Stimulated activated CD4-positive, alpha-beta T cell treated with anti-CD3 and anti-CD28 coated beads, Interleukin-15, amount 100 ng/mL, for 24 hours (primary cell): ENCODE measurements at regions not wholly inside any gene's neighbourhood (a gene's known extent, or its start where the extent isn't known, plus 50 kb on each side); places are given as distances from the start of the nearest gene placed in this dataset.
"Not testable (repeated sequence)": the region's sequence is repeated elsewhere in the genome, so short reads cannot be mapped to it uniquely, and the experiment has no call there.

ENCODE experiments used
- DNase-seq: peaks from one replicate; pipeline ENCODE4 v3.0.0-alpha.2; 2020

DNA sequence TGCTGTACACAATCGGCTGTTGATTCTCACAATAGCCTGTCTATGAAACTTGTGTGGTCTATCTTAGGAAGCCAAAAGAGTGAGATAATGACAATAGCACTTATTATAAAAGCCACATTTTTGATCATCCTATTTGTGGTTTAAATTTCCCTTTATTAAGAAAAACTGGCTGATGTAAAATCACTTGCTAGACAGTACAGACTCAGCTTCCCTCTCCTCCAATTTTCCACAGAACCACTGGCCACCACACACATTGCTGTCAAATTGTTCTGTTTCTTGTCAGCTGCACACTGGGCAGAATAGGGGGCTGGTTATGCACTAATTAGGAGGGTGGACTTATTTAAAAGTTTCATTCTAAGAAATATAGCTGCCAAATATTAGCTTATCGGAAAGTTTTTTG is 425.9 kb downstream of the EPHA3 start:
- DNase-seq: no peak

DNA sequence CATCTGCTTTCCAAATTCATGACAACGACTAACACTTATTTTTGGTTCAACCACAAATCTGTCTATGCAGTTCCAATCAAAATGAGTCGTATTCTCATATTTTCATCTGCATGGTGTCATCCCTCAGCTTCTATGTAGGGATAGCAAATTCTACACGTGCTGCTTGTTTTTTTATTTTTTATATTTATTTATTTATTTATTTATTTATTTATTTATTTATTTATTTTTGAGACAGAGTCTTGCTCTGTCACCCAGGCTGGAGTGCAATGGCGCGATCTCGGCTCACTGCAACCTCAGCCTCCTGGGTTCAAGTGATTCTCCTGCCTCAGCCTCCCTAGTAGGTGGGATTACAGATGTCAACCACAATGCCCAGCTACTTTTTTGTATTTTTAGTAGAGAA is 447.2 kb downstream of the EPHA3 start:
- DNase-seq: not testable (repeated sequence)

DNA sequence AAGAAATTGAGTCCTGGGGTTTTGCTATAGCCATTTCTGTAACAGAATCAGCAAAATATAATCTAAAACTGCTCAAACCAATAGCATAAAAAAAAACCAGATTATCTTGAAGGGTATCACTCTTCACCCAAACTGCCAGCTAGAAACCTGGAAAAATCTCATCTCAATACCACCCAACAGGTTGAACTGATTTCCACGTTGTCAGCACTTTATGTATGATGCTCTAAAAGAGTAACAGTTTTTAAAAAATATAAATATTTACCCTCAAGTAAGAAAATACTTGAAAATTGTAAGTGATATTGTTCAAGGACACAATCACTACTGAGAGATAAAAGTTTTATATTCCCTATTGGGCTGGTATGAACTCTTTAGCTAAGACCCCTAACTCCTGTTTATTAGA is 451.3 kb downstream of the EPHA3 start:
- no peak for DNase-seq

DNA sequence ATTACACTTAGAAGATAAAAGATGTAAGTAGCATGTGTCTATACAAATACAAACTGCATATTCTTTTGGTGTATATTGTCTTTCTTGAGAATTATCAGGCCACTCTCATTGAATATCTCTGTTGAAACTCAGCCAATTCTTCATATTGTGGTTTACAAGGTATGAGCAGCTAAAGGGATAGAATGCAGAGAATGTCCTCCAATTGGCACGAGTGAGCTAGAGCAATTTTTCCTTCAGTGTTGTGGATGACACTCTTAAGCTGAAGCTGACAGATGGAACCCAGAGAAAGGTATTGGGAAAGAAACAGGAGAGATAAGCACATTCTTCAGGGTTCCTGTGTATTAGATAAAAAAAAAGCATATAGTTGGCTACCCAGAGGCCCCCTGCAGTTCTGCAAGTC is 453.1 kb downstream of the EPHA3 start:
- DNase-seq: no peak

DNA sequence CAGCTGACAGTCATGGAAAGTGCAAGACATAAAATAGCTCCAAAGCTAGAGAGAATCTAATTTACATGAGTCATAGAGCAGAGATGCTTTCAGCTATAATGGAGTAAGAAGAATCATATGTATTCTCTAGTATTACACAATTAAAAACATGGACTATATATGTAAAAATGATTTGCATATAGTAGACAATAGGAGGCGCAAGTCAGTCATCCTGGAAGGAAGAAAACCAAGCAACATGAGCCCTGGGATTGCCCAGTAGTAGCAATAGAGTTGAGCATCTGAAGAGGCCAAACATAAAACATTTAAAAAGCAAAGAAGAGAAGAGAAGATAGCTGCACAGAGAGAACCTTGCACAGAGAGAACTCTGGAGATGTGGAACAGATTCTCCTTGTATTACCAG is 455.0 kb downstream of the EPHA3 start:
- no peak for DNase-seq

DNA sequence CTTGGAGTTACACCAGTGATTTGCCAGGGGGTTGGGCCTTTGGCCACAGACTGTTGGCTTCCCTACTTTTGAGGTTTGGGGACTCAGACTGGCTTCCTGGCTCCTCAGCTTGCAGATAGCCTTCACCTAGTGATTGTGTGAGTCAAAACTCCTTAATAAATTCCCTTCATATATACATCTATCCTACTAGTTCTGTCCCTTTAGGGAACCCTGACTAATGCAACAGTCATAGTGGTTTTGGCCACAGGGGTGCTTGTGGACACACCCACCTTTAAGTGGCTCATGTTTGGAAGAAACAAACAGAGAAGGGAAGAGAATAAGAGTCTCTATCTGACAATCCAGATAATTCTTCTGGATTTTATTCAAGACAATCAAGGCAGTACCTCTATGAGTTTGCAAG is 457.7 kb downstream of the EPHA3 start:
- no peak for DNase-seq

DNA sequence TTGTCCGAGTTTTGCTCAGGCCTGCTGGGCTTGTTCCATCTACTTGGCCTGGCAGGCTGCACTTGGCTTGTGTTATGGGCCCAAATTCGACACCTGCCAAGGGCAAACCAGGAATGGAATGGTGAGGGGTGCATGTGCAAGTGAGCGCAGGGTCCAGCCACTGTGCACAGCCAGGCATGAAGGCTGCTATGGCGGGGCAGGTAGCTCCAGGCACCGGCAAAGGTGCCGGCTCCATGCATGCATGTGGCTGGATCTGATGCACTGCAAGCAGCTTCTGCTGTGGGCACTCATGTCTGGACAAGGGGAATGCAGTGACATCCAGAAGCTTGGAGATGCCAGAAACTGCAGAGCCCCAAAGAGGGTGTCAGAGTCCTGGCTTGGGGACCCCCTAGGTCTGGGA is 463.0 kb downstream of the EPHA3 start:
- DNase-seq: no peak

DNA sequence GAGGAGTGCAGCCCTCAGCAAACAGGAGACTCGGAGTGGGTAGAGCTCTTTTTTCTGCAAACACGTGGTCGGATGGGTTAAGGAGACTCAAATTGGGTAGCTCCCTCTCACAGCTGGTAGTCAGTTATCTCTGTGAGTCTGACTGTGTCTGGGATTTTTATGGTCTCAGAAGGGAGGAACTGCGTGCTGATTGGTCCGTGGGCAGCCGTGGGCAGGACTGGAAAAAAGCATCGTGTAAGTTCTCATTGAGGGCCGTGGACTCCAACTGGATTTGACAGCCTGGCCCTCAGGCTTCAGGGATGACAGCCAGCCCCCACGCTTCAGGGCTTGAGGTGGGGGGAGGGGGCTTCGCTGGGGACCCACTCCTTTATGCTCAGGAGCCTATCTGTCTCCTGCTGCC is 463.9 kb downstream of the EPHA3 start:
- no peak for DNase-seq

DNA sequence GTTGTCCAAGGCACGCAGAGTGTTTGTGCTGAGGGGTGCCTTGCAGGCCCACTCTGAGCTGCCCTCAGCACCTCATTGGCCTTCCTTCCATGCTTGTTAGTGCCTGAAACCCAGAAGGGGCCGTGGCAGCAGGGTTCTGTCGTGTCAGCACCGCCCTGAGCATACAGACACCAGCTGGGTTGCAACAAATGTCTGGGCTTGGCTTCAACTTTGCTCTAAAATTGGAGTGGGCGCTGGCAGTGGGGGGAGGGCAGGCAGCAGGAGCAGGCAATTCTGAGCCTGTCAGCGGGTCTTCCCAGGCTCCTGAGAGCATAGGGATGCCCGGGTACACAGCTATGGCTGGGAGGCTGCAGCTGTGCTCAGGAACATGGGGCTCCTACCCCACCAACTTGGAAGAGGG is 464.3 kb downstream of the EPHA3 start:
- no peak for DNase-seq

DNA sequence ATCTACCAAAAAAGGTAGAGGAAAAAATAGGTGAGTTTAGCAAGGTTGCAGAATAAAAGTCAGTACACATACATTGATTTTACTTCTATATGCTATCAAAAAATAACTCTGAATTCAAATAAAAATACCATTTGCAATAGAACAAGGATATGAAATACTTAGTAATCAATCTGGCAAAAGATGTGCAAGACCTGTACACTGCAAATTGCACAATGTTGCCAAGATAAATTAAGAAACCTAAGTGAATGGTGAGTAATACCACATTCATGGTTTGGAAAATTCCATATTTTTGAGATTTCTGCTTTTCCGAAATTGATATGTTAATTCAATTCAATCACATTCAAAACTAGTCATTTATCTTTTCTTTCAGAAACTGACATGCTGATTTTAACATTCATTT is 464.8 kb downstream of the EPHA3 start:
- DNase-seq: no peak

DNA sequence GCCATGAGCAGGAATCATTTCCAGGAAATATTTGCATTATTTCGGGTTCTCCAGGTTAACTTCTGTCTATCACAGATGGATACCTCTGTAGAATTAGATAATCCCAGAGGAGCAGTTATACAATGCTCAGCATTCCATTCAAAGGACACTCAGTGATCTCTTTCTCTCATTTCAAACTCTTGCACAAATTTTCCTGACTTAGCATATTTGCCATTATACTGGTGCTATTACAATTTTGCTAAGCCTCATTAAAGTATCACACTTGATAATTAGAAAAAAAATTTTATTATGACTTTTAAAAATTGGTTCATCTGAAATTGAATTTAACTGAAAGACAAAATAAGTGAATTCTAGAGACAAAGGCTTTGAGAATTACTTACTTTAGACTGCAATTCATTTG is 469.0 kb downstream of the EPHA3 start:
- DNase-seq: no peak

DNA sequence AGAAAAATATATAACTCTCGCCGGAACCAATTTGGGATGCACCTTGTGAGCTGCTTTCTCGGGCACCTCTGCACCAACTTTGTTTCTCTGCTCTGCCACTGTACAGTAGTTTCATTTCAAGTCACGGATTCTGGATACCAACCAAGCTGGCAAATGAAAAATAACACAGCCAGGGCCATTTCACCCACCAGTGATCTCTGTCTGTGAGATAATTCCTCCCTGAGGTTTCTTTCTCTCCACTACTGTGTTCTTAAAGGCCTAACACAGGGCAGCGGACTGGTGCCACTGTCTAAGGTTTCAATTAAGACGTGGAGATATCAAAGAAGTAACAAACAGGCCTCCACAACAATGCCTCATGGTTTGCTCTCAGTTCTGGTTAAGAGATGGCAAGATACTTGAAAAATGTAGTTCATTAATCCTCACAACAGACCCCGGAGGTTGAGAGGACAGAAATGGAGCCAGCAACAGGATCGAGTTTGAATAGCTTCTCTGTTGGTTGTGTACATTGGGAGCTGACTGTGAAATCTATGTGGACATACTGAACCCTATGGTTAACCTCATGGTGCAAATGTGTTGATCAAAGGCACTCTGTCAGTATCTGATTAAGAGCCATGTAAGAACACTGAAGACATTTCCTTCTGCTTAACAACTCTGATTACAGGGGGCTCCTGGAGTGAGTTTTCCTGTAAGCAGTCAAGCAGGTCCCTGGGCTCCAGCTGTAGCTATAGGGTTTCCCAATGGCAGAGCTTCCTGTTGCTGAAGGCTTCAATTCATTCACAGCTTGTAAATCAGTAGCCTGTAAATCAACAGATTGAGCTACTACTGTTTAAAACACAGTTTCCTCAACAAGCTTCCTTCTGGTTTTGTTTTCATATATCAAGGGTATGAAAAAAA is 470.5 kb downstream of the EPHA3 start:
- DNase-seq: no peak

DNA sequence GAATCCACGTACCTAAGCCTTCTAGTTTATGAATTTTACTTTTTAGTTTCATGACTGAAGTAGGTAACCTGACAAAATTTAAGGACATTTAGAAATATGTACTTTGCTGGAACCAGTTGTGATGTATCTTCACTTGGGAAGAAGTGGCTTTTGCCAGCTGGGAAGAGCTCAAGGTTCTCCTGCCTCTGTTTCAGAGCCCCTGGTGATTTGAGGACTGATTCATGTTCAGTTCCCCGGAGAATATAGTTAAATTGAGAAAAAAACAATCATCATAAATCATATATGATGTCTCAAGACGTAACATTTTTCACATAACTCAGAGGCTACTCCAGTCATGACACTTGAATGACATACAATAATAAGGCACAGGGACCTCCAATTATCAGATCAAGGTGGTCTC is 473.4 kb downstream of the EPHA3 start:
- DNase-seq: no peak

DNA sequence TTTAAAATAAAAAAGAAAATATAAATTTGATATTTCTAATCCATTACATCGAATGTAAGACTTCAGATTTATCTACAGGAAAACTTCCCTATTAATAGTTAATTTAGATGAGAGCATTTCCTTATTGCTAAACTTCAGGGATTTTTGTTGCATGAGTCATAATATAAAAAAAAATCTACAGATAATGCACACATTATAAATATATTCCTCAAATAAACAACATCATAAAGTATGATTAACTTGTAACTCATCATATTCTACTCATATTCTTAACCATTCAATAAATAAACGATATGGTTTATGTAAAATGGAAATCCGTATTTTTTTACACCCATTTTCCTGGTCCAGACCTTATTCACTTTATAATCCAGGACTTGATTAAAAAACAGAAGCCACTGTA is 477.0 kb downstream of the EPHA3 start:
- DNase-seq: no peak

DNA sequence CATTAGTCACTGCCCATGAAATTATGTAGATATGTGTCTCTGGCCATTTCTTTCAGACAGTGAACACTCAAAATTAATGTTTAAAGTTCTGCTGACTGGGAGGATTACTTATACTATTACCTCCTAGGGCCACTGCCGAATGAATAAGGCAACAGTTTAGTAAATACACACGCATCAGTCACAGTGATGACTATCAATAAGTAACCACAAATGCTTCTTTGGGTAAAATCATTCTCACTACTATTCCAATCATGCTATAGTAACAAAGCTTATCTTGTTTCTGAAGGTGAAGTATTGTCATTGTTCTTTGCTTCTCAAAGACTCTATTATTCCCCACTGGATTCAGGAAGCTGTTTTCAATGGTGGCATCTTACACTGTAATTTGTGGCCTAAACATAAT is 478.8 kb downstream of the EPHA3 start:
- no peak for DNase-seq

DNA sequence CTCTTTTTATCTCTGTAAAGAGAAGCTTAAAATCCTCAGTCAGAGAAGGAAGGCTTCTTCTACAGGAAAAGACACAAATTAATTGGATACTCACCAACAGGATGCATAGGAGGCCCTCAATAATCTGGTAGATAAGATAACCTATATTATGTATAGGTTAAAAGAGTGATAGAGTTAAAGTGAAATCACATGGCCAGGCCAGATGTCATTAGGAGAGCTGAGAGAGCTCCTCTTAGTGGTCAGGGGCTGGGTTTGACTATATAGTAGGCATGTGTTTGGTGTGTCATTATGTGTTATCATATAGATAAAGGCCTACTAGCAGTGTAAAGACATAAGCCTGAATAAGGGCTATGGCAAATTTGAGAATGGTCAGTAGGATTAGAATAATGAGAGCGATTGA is 479.3 kb downstream of the EPHA3 start:
- no peak for DNase-seq

DNA sequence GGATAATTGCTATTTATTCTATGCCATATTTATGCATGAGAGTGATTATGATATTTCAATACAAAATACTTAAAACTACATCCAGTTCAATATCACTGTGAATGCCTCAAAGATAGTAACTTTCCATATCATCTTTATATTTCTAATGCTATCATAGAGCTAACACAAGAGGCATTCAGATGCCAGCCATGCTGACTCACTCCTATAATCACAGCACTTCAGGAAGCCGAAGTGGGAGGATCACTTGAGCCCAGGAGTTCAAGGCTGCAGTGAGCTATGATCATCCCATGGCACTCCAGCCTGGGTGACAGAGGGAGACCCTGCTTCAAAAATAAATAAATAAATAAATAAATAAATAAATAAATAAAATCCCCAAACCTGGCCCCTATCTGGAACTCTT is 498.7 kb downstream of the EPHA3 start:
- DNase-seq: no peak

DNA sequence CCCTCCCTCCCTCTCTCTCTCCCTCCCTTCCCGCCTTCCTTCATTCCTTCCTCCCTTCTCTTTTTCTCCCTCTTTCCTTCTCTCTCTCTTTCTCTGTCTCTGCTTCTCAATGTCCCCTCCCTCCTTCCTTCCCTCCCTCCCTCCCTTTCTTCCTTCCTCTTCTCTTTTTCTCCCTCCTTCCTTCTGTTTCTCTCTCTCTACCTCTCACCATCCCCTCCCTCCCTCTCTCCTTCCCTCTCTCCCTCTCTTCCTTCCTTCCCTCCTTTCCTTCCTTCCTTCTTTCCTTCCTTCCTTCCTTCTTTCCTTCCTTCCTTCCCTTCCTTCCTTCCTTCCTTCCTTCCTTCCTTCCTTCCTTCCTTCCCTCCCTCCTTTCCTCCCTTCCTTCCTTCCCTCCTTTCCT is 504.6 kb downstream of the EPHA3 start:
- DNase-seq: no peak

DNA sequence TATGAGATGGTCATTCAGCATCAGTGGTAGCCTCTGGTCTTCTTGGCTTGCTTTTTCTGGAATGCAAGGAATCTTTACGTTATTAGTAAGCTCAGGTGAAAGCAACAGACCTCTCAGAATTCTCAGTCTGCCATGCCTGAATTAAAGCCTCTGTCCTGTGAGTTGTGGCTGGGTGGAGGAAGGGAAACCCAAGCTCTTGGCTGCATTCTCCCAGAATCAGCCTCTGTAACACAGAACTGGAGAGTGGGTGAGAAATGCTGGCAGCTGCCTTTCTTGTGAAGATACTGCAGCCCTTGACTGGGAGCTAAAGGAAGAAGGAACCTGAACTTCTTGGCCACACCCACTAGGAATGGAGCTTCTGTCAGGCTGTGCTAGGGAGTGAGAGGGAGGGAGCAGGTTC is 505.8 kb downstream of the EPHA3 start:
- no peak for DNase-seq

DNA sequence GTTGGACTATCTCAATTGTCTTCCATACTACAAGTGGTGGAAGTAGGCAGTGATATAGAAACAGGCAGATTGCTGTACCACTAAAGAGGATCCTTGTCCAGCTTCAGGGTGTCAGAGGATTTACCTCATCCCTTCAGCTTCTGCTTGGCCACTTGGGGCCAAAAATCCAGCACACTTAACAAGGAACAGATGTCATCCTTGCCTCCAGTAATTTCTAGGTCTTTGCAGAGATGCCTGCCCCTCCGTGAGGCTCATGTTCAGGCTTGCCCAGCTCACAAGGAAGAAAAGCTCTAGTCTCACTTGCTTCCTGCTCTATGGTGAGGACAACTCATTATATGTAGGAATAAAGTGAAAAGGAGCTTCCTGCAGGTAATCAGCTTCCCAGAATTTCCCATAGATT is 510.3 kb downstream of the EPHA3 start:
- no peak for DNase-seq

DNA sequence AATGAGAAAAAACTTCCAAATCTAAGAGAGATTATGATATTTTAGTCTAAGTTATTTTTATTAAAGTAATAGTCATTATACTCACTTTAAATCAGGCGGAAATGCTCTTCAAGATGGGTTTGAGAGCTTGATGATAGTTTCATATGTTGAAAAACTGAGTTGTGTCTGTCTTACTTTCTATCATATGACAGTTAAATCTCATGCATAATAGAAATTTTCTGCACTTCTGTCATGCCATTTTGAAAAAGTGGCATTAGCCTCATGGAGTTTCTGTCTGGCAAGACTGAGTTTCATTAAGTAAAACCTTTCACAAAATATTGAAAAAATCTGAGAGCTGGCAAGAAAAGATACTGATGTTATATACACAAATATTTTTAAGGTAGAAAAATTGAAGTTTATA is 511.8 kb downstream of the EPHA3 start:
- no peak for DNase-seq

DNA sequence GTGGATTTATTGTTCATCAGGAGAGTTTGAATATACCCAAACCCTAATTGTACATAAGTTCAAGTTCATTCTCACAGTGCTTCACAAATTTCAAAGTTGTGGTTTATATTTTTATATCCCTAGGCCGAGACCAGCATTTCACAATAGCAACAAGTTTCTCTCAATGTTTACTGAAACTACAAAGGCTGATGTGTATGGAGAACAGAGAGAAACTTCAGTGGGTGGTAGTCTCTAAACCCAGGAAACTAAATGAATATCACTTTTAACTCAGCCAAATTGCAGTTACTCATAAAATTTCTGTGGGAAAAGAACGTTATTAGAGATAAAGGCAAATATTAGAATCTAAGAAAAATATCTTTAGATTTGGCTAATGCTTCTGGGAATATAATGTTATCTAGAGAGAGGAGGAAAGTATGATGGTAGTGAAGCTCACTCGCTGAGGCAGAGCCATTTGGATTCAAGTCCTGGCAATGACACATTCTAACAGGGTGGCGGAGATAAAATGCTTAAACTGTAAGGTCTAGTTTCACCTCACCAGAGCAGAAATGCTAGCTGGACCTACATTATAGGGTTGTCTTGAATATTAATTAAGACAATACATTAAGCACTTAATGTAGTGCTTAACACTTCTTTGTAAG is 514.8 kb downstream of the EPHA3 start:
- DNase-seq: no peak

DNA sequence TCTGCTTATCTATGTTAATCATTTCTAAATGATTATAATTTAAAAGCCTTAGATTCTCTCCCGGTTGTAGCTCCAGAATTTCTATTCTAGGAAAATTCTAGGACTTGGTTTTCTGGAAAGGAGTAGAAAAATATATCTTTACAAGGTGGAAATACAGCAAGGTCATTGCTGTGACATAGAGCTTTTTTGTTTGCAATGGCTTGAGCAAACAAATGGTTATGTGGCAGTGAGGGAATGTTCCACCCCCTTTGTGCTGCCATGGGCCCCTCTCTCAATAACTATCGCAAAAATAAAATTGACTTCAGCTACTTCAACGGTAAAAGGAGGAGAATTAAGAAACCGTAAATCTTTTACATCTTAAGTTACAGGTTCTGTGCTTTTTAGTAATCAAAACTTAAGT is 517.1 kb downstream of the EPHA3 start:
- DNase-seq: no peak

DNA sequence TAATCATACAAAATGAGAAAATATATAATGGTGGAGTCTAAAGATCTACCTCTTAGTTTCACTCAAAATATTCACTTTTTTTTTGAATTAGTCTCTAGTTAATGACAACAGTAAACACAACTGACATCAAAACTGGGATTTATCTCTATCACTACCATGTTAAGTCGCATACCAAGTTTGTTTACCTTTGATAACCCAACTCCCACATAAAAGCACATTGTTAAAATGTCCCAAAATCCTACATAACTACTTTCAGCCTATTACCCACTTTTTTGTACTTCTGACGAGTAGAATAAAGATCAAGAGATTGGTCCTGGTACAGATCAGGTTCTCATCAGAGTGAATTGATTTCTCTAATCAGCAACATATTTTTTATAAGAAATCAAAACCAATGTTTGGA is 518.5 kb downstream of the EPHA3 start:
- no peak for DNase-seq
